Endothelial cell of umbilical vein (primary cell): ENCODE measurements at regions not wholly inside any gene's neighbourhood (a gene's known extent, or its start where the extent isn't known, plus 50 kb on each side); places are given as distances from the start of the nearest gene placed in this dataset.

ENCODE experiments used
- BruUV-seq: library from RNA; stranded (reverse); fragments of 400-500 nt; replicated peaks from 2 replicates; lab custom pipeline; 2021; lab: Mats Ljungman, UMichigan
- CTCF ChIA-PET: fragments of 300-600, 350-600 bp; sonication (Branson Sonifier 250); formaldehyde crosslinking; loops from one replicate; lab custom pipeline; 2021; ENCODE audit warnings: antibody characterized with exemption, inconsistent platforms; lab: Charles Lee
- POLR2A ChIA-PET: fragments of 300-600, 350-600 bp; sonication (Branson Sonifier 250); formaldehyde crosslinking; loops from one replicate; lab custom pipeline; 2021; ENCODE audit warnings: antibody characterized with exemption, inconsistent platforms; lab: Charles Lee
- DNase-seq: peaks from one replicate; pipeline ENCODE4 v3.0.0-alpha.2; 2011; ENCODE audit warnings: low read depth, low spot score
- FAIRE-seq: peaks from 2 replicates; lab custom pipeline; 2011; peaks lifted over from hg19 to GRCh38; lab: Jason Lieb, UNC
- H2AFZ ChIP-seq: 2 replicates; pipeline ENCODE4 v1.6.0; 2012; ENCODE audit warnings: low read depth, low read length, control low read depth, inconsistent platforms
- H3K27ac ChIP-seq: 2 replicates; pipeline ENCODE4 v1.5.1; 2011; ENCODE audit warnings: low read depth, mild to moderate bottlenecking, control low read depth, low read length, moderate library complexity; ENCODE audit not compliant: insufficient read depth
- H3K27me3 ChIP-seq, 2 experiments: 2 replicates each; pipeline versions ENCODE4 v1.6.0 to v1.6.1; 2011; ENCODE audit warnings: low read length in 2 of 2, mixed read lengths in 1 of 2; ENCODE audit not compliant: control insufficient read depth in 2 of 2, insufficient read depth in 2 of 2
- H3K36me3 ChIP-seq, 2 experiments: 2 replicates in 1 of 2; 3 replicates in 1 of 2; pipeline ENCODE4 v1.5.1; 2011; ENCODE audit warnings: low read length in 2 of 2, mild to moderate bottlenecking in 1 of 2, moderate library complexity in 1 of 2; ENCODE audit not compliant: control insufficient read depth in 2 of 2, insufficient read depth in 2 of 2; ENCODE audit errors: extremely low read depth in 1 of 2
- H3K4me1 ChIP-seq: 3 replicates; pipeline ENCODE4 v1.5.1; 2011; ENCODE audit warnings: mild to moderate bottlenecking, low read length; ENCODE audit not compliant: control insufficient read depth, insufficient read depth; ENCODE audit errors: extremely low read depth
- H3K4me2 ChIP-seq: 2 replicates; pipeline ENCODE4 v1.6.1; 2011; ENCODE audit warnings: low read length, control low read depth, mixed read lengths; ENCODE audit not compliant: insufficient read depth
- H3K4me3 ChIP-seq, 3 experiments: fragments of 200-600 bp in 1 of 3; sonication (generic), shearing (Covaris generic) in 1 of 3; replicated peaks in 1 of 3; 2 replicates each; pipeline ENCODE4 v1.5.1; 2011 to 2016; ENCODE audit warnings: control low read depth in 3 of 3, low read length in 3 of 3, mild to moderate bottlenecking in 2 of 3, inconsistent platforms in 1 of 3, low read depth in 1 of 3, moderate library complexity in 1 of 3; ENCODE audit not compliant: insufficient read depth in 1 of 3
- H3K79me2 ChIP-seq: 2 replicates; pipeline ENCODE4 v1.6.0; 2012; ENCODE audit warnings: low read length, inconsistent platforms; ENCODE audit not compliant: control insufficient read depth, insufficient read depth
- H3K9ac ChIP-seq: replicated peaks from 2 replicates; pipeline ENCODE3; 2011; ENCODE audit warnings: low read length, control low read depth; ENCODE audit not compliant: insufficient read depth; ENCODE audit errors: extremely low read depth
- H3K9me1 ChIP-seq: replicated peaks from 3 replicates; pipeline ENCODE4 v1.6.0; 2011; ENCODE audit warnings: mild to moderate bottlenecking, low read length; ENCODE audit not compliant: control insufficient read depth, insufficient read depth; ENCODE audit errors: extremely low read depth
- H3K9me3 ChIP-seq: replicated peaks from 2 replicates; pipeline ENCODE4 v1.5.1; 2012; ENCODE audit warnings: low read length, inconsistent platforms; ENCODE audit not compliant: control insufficient read depth, insufficient read depth
- H4K20me1 ChIP-seq: replicated peaks from 2 replicates; pipeline ENCODE3; 2011; ENCODE audit warnings: mild to moderate bottlenecking, low read length; ENCODE audit not compliant: control insufficient read depth, insufficient read depth; ENCODE audit errors: extremely low read depth
- EZH2 ChIP-seq: IDR thresholded peaks from 2 replicates; pipeline ENCODE4 v1.6.1; 2012; ENCODE audit warnings: borderline replicate concordance, low read depth, mild to moderate bottlenecking, moderate library complexity, low read length, inconsistent platforms; ENCODE audit not compliant: severe bottlenecking
- FOS ChIP-seq: IDR thresholded peaks from 2 replicates; pipeline ENCODE4 v1.6.1; 2011; ENCODE audit warnings: mild to moderate bottlenecking, low read length, moderate library complexity, borderline replicate concordance; ENCODE audit not compliant: insufficient read depth
- GATA2 ChIP-seq: IDR thresholded peaks from 2 replicates; pipeline ENCODE4 v1.7.0; 2011; ENCODE audit warnings: low read depth, mild to moderate bottlenecking, moderate library complexity, mixed read lengths, low read length; ENCODE audit not compliant: insufficient read length, insufficient read depth
- JUN ChIP-seq: IDR thresholded peaks from 2 replicates; pipeline ENCODE4 v1.6.1; 2011; ENCODE audit warnings: borderline replicate concordance, low read depth; ENCODE audit not compliant: insufficient read length, insufficient read depth
- MYC ChIP-seq: IDR thresholded peaks from one replicate; pipeline ENCODE4 v1.6.1; 2011; ENCODE audit warnings: mild to moderate bottlenecking, low read depth, low read length
- POLR2A ChIP-seq: IDR thresholded peaks from 2 replicates; pipeline ENCODE4 v1.6.1; 2012; ENCODE audit warnings: low read depth, mild to moderate bottlenecking, control low read depth, low read length
- POLR2AphosphoS5 ChIP-seq: IDR thresholded peaks from 2 replicates; pipeline ENCODE4 v1.6.1; 2012; ENCODE audit warnings: low read depth, mild to moderate bottlenecking, control low read depth, low read length, moderate library complexity; ENCODE audit not compliant: insufficient read depth
- dilution Hi-C: fragments of 300-500 bp; cut with MboI; formaldehyde crosslinking; loops from one replicate; pipeline ENCODE4 v1.15.0; 2019; ENCODE audit warnings: low sequenced_read_pairs; ENCODE audit not compliant: extremely low pct_ligation_motif_present
- intact Hi-C: fragments of 100-400 bp; cut with micrococcal nuclease; formaldehyde crosslinking; loops from one replicate; pipeline ENCODE4 v1.10.0; 2022
- TF ChIP-seq, protein P1 (sequence below), 2 donors: IDR thresholded peaks; 1 replicate in 1 of 2; 2 replicates in 1 of 2; pipeline ENCODE4 v1.5.1; 2011; ENCODE audit warnings: low read length in 2 of 2, mild to moderate bottlenecking in 2 of 2, moderate library complexity in 2 of 2, control low read depth in 1 of 2, inconsistent platforms in 1 of 2, low read depth in 1 of 2; ENCODE audit not compliant: insufficient read depth in 1 of 2; ENCODE audit errors: extremely low read depth in 1 of 2
- TF ChIP-seq, protein P2 (sequence below): IDR thresholded peaks from 2 replicates; pipeline ENCODE4 v1.6.1; 2011; ENCODE audit not compliant: insufficient read depth, insufficient read length

DNA sequence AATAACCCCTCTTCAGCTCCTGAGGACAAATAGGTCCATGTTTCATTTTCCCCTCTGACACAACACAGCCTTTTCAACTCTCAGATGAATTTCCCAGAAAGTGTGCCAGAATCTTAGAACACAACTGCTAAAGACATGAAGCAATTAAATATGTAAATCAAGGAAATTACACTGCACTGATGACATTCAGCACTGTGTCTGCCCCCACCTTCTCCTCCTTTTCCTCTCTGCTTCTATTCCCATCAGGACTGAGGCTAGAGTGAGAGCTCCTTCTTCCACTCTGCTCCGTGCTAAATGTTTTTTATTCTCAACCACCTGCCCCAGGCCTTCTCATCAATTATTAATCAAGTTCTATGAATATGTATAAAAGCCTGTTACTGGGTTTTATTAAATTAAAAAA lies 596.1 kb downstream of the TUSC7 start:
- intact Hi-C loops: no loop called here
- Histone ChIP-seq H3K27me3 (no peaks in the 10 kb centered on the region), H3K4me2 (no peak overlapping the region), H2AFZ (no peak overlapping the region), H4K20me1 (no peaks in the 10 kb centered on the region), H3K36me3 (no peaks in the 10 kb centered on the region), H3K27ac (no peak overlapping the region), H3K79me2 (no peaks in the 10 kb centered on the region), H3K4me1 (no peaks in the 10 kb centered on the region), H3K9me3 (no peaks in the 10 kb centered on the region), H3K9me1 (no peaks in the 10 kb centered on the region), H3K9ac (no peak overlapping the region), H3K4me3 (no peak overlapping the region)
- ChIA-PET POLR2A (no interaction called here), CTCF (no interaction called here)
- FAIRE-seq (no peak), DNase-seq (no peak)
- no TSS peak for BruUV-seq
- dilution Hi-C loops: no loop called here
- TF ChIP-seq JUN (no peak), GATA2 (no peak)

DNA sequence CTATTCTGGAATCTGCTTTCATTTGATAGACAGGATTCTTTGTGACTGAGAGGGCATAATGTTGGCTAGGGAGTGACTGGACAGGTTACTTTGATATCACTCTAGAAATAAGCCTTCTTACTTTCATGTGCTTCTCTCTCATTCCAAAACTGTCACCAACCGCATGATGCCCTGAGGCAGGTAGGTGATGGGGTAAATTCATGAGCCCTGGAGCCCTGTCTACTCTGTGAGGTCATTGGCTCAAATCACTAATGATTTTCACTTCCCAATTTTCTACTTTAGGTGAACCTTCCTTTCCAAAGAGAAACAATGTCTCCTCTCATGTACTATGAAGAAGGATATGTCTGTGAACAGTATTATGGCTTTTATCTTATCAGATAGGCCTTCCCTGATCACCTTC lies 596.7 kb downstream of the TUSC7 start:
- H3K4me1 ChIP-seq: no peaks in the 10 kb centered on the region
- ChIA-PET POLR2A (no interaction called here), CTCF (no interaction called here)
- no peak overlapping the region for H2AFZ ChIP-seq
- H4K20me1 ChIP-seq: no peaks in the 10 kb centered on the region
- no peak overlapping the region for H3K9ac ChIP-seq
- H3K9me1 ChIP-seq: no peaks in the 10 kb centered on the region
- dilution Hi-C loops: no loop called here
- TF ChIP-seq, protein P1, sequence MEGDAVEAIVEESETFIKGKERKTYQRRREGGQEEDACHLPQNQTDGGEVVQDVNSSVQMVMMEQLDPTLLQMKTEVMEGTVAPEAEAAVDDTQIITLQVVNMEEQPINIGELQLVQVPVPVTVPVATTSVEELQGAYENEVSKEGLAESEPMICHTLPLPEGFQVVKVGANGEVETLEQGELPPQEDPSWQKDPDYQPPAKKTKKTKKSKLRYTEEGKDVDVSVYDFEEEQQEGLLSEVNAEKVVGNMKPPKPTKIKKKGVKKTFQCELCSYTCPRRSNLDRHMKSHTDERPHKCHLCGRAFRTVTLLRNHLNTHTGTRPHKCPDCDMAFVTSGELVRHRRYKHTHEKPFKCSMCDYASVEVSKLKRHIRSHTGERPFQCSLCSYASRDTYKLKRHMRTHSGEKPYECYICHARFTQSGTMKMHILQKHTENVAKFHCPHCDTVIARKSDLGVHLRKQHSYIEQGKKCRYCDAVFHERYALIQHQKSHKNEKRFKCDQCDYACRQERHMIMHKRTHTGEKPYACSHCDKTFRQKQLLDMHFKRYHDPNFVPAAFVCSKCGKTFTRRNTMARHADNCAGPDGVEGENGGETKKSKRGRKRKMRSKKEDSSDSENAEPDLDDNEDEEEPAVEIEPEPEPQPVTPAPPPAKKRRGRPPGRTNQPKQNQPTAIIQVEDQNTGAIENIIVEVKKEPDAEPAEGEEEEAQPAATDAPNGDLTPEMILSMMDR (IDR thresholded peaks at IDR 0.05; ENCODE audit: extremely low read depth in 1 of 2, insufficient read depth in 1 of 2, low read depth in 1 of 2, low read length in 2 of 2): no peak
- no peak for TF ChIP-seq FOS
- TF ChIP-seq EZH2: no peak
- no peak for TF ChIP-seq POLR2AphosphoS5
- TF ChIP-seq POLR2A: no peak
- TF ChIP-seq GATA2: no peak
- TF ChIP-seq, protein P2, sequence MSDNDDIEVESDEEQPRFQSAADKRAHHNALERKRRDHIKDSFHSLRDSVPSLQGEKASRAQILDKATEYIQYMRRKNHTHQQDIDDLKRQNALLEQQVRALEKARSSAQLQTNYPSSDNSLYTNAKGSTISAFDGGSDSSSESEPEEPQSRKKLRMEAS: no peak
- no peak for TF ChIP-seq MYC
- no peak for TF ChIP-seq JUN
- no peaks in the 10 kb centered on the region for H3K79me2 ChIP-seq
- DNase-seq (no peak), FAIRE-seq (no peak)
- intact Hi-C loops: no loop called here
- H3K36me3 ChIP-seq: no peaks in the 10 kb centered on the region
- no peak overlapping the region for H3K4me3 ChIP-seq
- H3K9me3 ChIP-seq: no peaks in the 10 kb centered on the region
- BruUV-seq: no TSS peak
- H3K27me3 ChIP-seq: no peaks in the 10 kb centered on the region
- no peak overlapping the region for H3K27ac ChIP-seq
- no peak overlapping the region for H3K4me2 ChIP-seq
